K562 (cell line): ENCODE measurements at regions not wholly inside any gene's neighbourhood (a gene's known extent, or its start where the extent isn't known, plus 50 kb on each side); places are given as distances from the start of the nearest gene placed in this dataset.
A peak's percentile ranks its signal among the peaks of the same experiment; 100 is the strongest.

Source experiments
- ATAC-seq: fragments of 200-7000 bp; cut with Tn5 transposase; 3 replicates; pipeline ENCODE4 v1.9.1; 2020; ENCODE audit warnings: moderate library complexity
- BruUV-seq: library from RNA; stranded (reverse); fragments of 400-500 nt; replicated peaks from 2 replicates; lab custom pipeline; 2021; lab: Mats Ljungman, UMichigan
- CTCF ChIA-PET: fragments of 300-600 bp; formaldehyde crosslinking; extraction: SDS; loops from one replicate; lab custom pipeline; 2021; ENCODE audit warnings: low intra/inter-chr PET ratio; lab: Yijun Ruan, JAX
- POLR2A ChIA-PET: fragments of 300-600, 350-650 bp; sonication (Branson Sonifier 250); formaldehyde crosslinking; extraction: SDS; loops from one replicate; lab custom pipeline; 2021; ENCODE audit warnings: antibody characterized with exemption, inconsistent platforms; lab: Yijun Ruan, JAX
- DNase-seq, 4 experiments: peaks; one replicate each; pipeline versions ENCODE4 v3.0.0 to v3.0.0-alpha.2; 2011 to 2018; ENCODE audit warnings: low spot score in 3 of 4, mixed read lengths in 3 of 4; ENCODE audit errors: extremely low read depth in 1 of 4
- FAIRE-seq: peaks from 2 replicates; lab custom pipeline; 2011; peaks lifted over from hg19 to GRCh38; lab: Jason Lieb, UNC
- H2AFZ ChIP-seq: 2 replicates; pipeline ENCODE4 v1.6.0; 2011; ENCODE audit warnings: low read depth, low read length, control low read depth, inconsistent platforms
- H3K27ac ChIP-seq: fragments of 200-600 bp; 3 replicates; pipeline ENCODE4 v1.8.0; 2011; ENCODE audit warnings: low read depth, mild to moderate bottlenecking, control low read depth, inconsistent platforms, low read length, moderate library complexity, mixed read lengths; ENCODE audit errors: extremely low read depth
- H3K27me3 ChIP-seq, 2 experiments: fragments of 300-600 bp in 1 of 2; 2 replicates in 1 of 2; 3 replicates in 1 of 2; pipeline versions ENCODE4 v1.6.0 to v1.8.0; 2011; ENCODE audit warnings: inconsistent platforms in 2 of 2, low read length in 2 of 2, mild to moderate bottlenecking in 1 of 2, mixed read lengths in 1 of 2, moderate library complexity in 1 of 2; ENCODE audit not compliant: control insufficient read depth in 2 of 2, insufficient read depth in 2 of 2
- H3K36me3 ChIP-seq: fragments of 300-600 bp; 3 replicates; pipeline ENCODE4 v1.8.0; 2011; ENCODE audit warnings: mild to moderate bottlenecking, low read length, inconsistent platforms; ENCODE audit not compliant: control insufficient read depth, insufficient read depth
- H3K4me1 ChIP-seq, 2 experiments: fragments of 200-600 bp in 1 of 2; replicated peaks in 1 of 2; 2 replicates in 1 of 2; 3 replicates in 1 of 2; pipeline versions ENCODE4 v1.5.1 to v1.8.0; 2011; ENCODE audit warnings: inconsistent platforms in 2 of 2, low read length in 2 of 2, mild to moderate bottlenecking in 1 of 2, mixed read lengths in 1 of 2, moderate library complexity in 1 of 2; ENCODE audit not compliant: control insufficient read depth in 2 of 2, insufficient read depth in 2 of 2
- H3K4me2 ChIP-seq: 2 replicates; pipeline ENCODE4 v1.6.1; 2011; ENCODE audit warnings: low read length, control low read depth, inconsistent platforms, mixed read lengths; ENCODE audit not compliant: insufficient read depth
- H3K4me3 ChIP-seq: fragments of 200-600 bp; sonication (generic), shearing (Covaris generic); 2 replicates; pipeline ENCODE4 v1.5.1; 2016; ENCODE audit warnings: control low read depth, inconsistent platforms
- H3K79me2 ChIP-seq: fragments of 200-600 bp; 3 replicates; pipeline ENCODE4 v1.8.0; 2011; ENCODE audit warnings: low read length, inconsistent platforms; ENCODE audit not compliant: control insufficient read depth, insufficient read depth
- H3K9ac ChIP-seq, 2 experiments: 2 replicates each; pipeline versions ENCODE4 v1.6.0 to v1.6.1; 2011; ENCODE audit warnings: low read depth in 2 of 2, low read length in 2 of 2, control low read depth in 1 of 2, inconsistent platforms in 1 of 2, mild to moderate bottlenecking in 1 of 2, mixed read lengths in 1 of 2; ENCODE audit not compliant: insufficient read depth in 1 of 2
- H3K9me1 ChIP-seq: one replicate; pipeline ENCODE4 v1.6.0; 2011; ENCODE audit warnings: inconsistent platforms, mild to moderate bottlenecking, low read length, moderate library complexity; ENCODE audit not compliant: control insufficient read depth, insufficient read depth
- H3K9me3 ChIP-seq: replicated peaks from 2 replicates; pipeline ENCODE4 v1.5.1; 2011; ENCODE audit warnings: low read depth, low read length, inconsistent platforms; ENCODE audit not compliant: control insufficient read depth, insufficient read depth
- H4K20me1 ChIP-seq: replicated peaks from 2 replicates; pipeline ENCODE4 v1.6.1; 2011; ENCODE audit warnings: low read length, inconsistent platforms, mixed read lengths; ENCODE audit not compliant: control insufficient read depth, insufficient read depth
- SMARCA4 ChIP-seq: fragments of 450-650 bp; IDR thresholded peaks from 2 replicates; pipeline ENCODE4 v1.6.1; 2016
- ZNF263 ChIP-seq: sonication (generic); formaldehyde crosslinking; IDR thresholded peaks from 2 replicates; pipeline ENCODE4 v1.8.0; 2022; ENCODE audit warnings: mild to moderate bottlenecking, missing genetic modification reagents, borderline replicate concordance
- WGBS: fragments of 100-300 bp; shearing (Covaris generic); methylation state at CpG from one replicate; pipeline ENCODE4 v1.1.6; 2016; ENCODE audit warnings: low coverage, mixed read lengths; ENCODE audit not compliant: insufficient coverage; ENCODE audit errors: missing lambda C conversion rate; 5-methylcytosine and 5-hydroxymethylcytosine counted together
- in situ Hi-C: fragments of 300-500 bp; cut with MboI; formaldehyde crosslinking; loops from 4 replicates; pipeline ENCODE4 v1.15.0; 2018; ENCODE audit warnings: inconsistent platforms, mixed read lengths
- intact Hi-C: fragments of 100-400 bp; cut with micrococcal nuclease; formaldehyde crosslinking; loops from 2 replicates; pipeline ENCODE4 v1.14.2; 2022

DNA sequence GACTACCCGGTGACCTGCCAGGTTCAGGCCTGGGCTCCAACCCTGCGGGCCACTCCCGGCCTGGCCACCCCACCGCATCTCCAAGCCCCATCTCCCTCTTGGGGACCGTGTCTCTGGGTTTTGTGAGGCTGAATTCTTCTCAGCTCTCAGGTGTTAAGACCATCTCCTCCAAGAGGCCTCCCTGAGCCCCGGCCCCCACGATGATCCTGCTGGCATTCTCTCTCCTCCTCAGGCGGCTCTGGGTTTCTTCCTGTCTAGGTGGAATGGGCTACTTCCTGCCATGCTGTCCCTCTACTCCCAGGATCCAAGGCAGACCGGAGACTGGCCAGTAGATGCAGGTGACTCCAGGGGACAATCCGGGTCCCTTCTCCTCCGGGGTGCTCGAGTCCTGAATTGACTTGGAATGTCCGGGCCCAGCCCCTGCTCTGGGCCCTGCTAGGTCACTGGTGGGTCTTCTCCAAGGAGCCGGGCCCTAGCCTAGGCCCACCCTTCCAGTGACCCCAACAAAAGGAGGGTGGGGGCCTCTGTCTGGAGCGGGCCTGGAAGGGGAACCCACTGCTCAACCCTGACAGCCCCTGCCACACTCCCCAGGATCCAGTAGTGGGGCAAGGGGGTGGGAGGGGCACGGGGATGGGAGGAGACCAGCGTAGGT lies 219.8 kb downstream of the C9orf50 start:
- no peak for FAIRE-seq
- ChIA-PET CTCF (no interaction called here), POLR2A (interaction anchor here (0.6 to 0.7 kb wide), 4 partner anchors 13 to 156 kb away, joined by 3 to 4 read pairs (median 3); no protein-coding TSS in a partner anchor)
- H3K4me1 ChIP-seq: peaks cover 27 to 66% of the 10 kb centered on the region in 2 experiments
- H3K36me3 ChIP-seq: no peaks in the 10 kb centered on the region
- 84% methylated on average over 14 of the region's 17 CpGs for WGBS
- H3K27me3 ChIP-seq: no peaks in the 10 kb centered on the region
- peak overlapping the region in 1 of 2 experiments; percentile 81; a peak in 2 of 4 replicates for H3K9ac ChIP-seq
- no peak overlapping the region for H3K4me2 ChIP-seq
- H3K4me3 ChIP-seq: no peak overlapping the region
- intact Hi-C loops: loop anchor here (10.0 kb wide), 2 partner anchors 194 to 226 kb away; partner anchors contain the start of gene IER5L
- H3K79me2 ChIP-seq: no peaks in the 10 kb centered on the region; the same call in 2 of the 3 replicates
- H3K27ac ChIP-seq: no peak overlapping the region
- TF ChIP-seq ZNF263 (CRISPR knock-in tag) (peak; percentile 79; the same call in 1 of the 2 replicates), SMARCA4 (no peak)
- BruUV-seq: no TSS peak
- no peaks in the 10 kb centered on the region for H3K9me1 ChIP-seq
- in situ Hi-C loops: no loop called here
- H3K9me3 ChIP-seq: peaks cover 7% of the 10 kb centered on the region
- peak; percentile 4; the same call in 2 of the 3 replicates for ATAC-seq
- H4K20me1 ChIP-seq: no peaks in the 10 kb centered on the region
- peak in 1 of 4 experiments; percentile 6 for DNase-seq
- no peak overlapping the region for H2AFZ ChIP-seq
